Cardiac fibroblast (primary cell): ENCODE measurements at regions not wholly inside any gene's neighbourhood (a gene's known extent, or its start where the extent isn't known, plus 50 kb on each side); places are given as distances from the start of the nearest gene placed in this dataset.
"Not testable (repeated sequence)": the region's sequence is repeated elsewhere in the genome, so short reads cannot be mapped to it uniquely, and the experiment has no call there.

Source experiments
- DNase-seq, 2 donors: peaks; one replicate each; pipeline versions ENCODE4 v3.0.0 to v3.0.0-alpha.2; 2010; ENCODE audit warnings: low read depth in 2 of 2
- H3K4me3 ChIP-seq, 2 donors: replicated peaks in 1 of 2; 1 replicate in 1 of 2; 2 replicates in 1 of 2; pipeline ENCODE4 v1.5.1; 2011; ENCODE audit warnings: low read depth in 2 of 2, low read length in 2 of 2, mild to moderate bottlenecking in 2 of 2, moderate library complexity in 1 of 2

DNA sequence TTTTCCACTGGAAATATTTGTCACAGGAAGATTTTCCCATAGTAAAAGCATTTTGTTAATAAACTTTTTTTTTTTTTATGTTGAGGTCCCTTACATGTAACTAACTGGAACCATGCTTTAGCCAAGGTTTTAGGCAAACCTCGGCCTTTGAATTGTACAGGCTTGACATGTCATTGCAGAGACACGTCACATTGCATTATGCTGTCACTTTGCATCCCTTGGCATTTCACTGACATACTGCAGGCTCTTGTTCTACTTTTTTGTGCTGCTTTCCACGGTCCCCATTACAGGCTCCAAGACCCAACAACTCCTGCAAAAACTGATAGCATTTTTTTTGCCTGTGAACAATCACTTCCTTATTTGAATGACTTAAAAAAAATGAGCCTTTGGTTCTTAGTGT, 724.3 kb downstream of the TTLL7 start:
- H3K4me3 ChIP-seq, DNase-seq: not testable (repeated sequence)

DNA sequence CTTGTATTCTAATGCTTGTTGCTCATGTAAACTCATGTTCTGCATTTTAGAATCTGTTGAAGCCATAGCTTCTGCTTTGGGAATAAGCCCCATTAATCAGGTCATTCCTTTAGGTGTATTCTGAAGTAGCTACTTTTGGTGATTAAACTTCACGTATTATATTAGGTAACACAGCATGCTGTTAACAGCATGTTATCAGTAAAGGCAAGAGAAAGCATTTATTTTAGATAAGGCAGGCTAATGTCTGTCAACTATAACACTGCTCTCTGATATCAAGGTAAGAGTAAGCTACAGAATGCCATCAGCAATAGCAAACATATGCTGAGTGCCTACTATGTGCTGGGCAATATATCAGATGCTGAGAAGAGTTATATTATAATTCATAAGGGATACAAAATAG, 726.4 kb downstream of the TTLL7 start:
- not testable (repeated sequence) for H3K4me3 ChIP-seq, DNase-seq

DNA sequence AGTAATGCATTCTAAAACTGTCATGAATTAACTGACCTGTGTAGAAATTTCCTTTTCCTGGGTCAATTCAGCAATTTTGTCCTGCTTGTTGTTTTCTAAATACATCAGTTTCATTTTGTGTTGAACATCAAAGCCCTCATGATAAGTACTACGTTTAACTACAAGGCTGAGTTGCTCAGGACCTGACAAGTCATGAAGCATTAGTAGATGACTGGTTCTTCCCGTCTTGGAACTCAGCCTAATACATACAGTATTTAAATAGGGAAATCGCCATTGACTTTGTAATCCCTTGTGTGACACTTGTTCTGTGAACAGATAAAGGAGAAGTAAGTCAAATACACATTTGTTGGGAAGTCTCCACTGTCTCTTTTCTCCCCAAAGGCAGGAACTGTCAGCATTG, 727.1 kb downstream of the TTLL7 start:
- DNase-seq, H3K4me3 ChIP-seq: not testable (repeated sequence)

DNA sequence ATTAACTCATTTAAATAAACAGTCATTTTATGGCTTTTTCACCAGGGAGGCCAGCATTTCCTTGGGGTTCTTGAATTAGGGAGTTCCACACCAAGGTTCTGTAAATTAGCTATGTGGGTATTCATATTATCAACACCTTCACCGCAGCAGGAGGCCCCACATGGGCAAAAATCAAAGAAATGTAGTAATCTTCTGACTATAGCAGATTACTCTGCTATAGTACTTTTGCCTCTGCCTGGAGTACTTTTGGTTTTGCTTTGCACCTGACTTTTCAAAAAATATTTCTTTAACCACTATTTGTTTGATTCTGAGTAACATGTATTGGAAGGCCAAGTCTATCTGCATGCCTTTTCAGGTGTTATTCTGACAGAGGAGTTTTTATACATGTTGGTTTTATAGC, 728.1 kb downstream of the TTLL7 start:
- H3K4me3 ChIP-seq, DNase-seq: not testable (repeated sequence)

DNA sequence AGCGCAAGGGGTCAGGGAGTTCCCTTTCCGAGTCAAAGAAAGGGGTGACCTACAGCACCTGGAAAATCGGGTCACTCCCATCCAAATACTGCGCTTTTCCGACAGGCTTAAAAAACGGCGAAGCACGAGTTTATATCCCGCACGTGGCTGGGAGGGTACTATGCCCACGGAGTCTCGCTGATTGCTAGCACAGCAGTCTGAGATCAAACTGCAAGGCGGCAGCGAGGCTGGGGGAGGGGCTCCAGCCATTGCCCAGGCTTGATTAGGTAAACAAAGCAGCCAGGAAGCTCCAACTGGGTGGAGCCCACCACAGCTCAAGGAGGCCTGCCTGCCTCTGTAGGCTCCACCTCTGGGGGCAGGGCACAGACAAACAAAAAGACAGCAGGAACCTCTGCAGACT, 735.1 kb downstream of the TTLL7 start:
- not testable (repeated sequence) for H3K4me3 ChIP-seq, DNase-seq

DNA sequence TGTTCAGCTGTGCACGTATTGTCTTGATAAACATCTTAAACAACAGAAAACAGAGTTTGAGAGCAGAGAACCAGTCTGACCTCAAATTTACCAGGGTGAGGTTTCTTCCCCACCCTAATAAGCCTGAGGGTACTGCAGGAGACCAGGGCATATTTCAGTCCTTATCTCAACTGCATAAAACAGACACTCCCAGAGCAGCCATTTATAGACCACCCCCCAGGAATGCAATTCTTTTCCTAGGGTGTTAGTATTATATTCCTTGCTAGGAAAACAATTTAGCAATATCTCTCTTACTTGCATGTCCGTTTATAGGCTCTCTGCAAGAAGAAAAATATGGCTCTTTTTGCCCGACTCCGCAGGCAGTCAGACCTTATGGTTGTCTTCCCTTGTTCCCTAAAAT, 747.2 kb downstream of the TTLL7 start:
- DNase-seq, H3K4me3 ChIP-seq: not testable (repeated sequence)

DNA sequence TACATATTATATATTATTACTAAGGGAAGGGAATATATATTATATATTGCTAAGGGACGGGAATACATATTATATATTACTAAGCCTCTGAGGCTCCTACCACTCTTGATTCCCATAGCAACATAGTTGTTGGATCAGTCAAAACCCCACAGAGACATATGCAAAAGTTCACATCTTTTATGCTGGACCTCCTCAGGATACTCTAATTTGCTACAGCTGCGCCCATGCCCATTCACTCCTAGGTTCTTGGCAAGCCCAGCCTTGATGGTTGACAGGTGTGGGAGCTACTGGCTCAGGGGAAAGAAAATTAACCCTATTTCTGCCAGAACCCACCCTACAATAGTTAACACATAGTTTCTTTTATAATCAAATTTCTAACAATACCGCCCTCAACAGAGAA, 752.2 kb downstream of the TTLL7 start:
- not testable (repeated sequence) for DNase-seq, H3K4me3 ChIP-seq

DNA sequence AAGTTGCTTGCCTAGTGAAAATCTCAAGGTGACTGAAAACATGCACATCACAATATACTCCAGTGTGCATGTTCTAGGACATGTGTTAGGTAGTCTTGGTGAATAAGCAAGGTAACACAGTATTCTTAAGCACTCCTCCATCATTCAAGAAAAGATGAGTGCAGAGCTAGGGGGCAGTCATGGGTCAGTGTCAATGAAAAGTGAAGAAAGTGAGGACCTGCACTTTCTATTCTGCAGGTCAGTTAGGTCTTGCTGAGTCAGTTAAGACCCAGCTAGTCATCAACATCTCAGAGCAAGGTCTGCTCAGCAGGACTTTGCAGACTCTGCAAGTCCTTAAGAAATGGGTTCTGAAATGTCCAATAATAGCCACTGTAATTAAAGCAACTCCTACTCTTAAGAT, 754.1 kb downstream of the TTLL7 start:
- not testable (repeated sequence) for DNase-seq, H3K4me3 ChIP-seq

DNA sequence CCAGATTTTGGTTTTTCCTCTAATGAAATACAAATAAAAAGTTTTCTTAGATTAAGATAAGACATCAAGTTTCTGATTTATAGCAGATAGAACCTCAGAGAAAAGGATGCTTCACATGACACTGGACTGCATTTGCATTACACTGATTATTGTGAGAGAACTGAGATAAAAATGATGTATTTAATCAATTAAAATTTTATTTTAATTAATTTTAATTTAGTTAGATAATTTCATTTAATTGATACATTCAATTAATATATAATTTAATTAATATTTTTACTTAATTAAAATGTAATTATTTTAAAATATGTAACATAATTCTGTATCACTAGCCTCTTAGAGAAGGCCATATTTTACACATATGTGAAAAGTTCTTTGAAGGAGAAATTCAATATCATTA, 759.4 kb downstream of the TTLL7 start:
- not testable (repeated sequence) for DNase-seq, H3K4me3 ChIP-seq

DNA sequence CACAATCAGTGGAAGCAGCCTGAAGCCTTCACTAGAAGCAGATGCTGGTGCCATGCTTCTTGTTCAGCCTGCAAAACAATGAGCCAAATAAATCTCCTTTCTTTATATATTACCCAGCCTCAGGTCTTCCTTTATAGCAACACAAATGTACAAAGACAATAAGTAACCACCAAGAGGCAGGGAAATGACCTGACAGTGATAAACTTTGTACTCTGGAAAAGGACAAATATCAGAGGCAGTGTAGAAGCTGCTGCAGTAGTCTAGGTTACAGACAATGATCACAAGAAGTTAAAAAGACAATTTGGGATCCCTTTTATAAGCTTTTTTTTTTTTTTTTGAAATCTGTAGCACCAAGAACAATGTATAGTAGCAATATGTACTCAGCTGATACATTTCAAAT, 760.3 kb downstream of the TTLL7 start:
- not testable (repeated sequence) for H3K4me3 ChIP-seq, DNase-seq

DNA sequence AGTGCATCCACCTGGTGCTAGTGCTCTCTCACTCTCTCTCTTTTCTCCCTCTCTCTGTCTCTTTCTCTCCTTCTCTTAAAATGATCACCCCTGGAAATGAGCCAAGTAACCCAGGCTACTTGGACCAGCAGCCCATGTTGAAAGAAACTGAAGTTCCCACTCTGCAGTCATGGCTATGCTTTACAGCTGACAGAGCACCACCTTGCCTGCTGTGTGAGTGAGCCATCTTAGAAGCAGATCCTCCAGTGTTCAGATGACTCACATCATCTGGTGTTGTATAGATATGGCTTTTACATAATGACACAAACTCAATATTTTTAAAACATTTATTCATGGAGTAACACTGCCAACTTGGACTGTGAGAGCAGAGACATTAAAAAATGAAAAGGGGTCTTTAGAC, 779.1 kb downstream of the TTLL7 start:
- not testable (repeated sequence) for H3K4me3 ChIP-seq, DNase-seq

DNA sequence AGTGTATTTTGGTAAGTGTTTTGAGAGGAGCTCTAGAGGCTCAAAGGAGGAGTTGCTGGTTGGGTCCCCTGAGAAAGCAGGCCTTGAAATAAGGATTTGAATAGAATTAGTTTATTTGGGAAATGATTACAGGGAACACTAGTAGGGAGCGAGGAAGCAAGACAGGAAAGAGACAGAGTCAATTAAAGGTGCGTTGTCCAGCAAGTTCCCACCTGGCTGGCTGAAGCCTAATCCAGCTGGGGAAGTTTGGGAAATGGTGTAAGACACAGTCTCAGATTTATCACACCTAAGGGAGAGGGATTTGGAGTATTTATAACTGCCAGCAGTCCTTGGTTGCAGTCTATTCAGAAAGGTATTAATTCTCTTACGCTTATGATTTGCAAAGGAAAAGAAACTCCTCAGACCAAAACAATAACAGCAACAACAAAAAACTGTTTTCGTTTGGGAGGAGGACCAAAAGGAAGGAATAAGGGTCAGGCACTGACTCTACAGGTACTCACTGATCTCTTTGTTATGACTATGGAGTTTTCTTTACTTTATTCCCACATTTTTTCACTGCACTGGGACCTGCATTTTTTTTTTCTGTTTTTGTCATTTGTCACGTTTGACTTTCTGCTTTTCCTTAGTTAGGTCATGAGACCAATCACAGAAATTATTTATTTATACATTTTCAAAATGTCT, 780.8 kb downstream of the TTLL7 start:
- DNase-seq, H3K4me3 ChIP-seq: not testable (repeated sequence)

DNA sequence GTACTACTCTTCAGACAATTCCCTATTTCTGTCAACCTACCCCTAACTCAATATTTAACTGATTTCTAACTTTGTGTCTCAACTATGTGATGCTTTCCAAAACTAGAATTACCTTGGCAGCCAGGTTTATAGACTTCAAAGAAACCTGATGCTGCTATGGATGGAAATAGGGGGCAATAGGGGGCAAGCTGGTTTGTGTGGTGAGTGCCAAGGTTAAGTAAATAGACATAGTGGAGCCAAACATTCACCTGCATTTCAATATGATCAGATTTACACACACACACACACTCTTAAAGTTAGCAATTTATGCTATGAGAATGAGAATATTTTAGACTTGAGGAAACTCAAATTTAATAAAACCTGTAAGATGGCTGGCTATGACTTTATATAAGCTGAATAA, 784.6 kb downstream of the TTLL7 start:
- not testable (repeated sequence) for H3K4me3 ChIP-seq, DNase-seq

DNA sequence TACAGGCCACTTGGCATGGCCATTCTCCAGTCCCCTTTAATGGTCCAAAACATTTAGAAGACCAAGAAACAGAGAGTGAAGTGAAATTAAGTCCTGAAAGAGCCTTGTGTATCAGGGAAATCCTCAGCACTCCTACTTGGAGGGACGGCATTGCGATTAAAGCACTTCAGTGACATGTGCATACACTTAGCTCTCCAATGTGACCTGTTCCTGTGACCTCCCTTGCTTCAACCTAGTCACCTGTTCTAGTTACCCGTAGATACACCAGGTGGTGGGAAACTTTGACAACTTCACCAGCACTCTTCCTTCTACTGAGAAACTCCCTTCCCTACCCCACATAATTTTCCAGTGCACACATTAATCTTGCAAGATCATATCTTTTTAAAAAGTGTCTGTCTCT, 785.3 kb downstream of the TTLL7 start:
- H3K4me3 ChIP-seq, DNase-seq: not testable (repeated sequence)

DNA sequence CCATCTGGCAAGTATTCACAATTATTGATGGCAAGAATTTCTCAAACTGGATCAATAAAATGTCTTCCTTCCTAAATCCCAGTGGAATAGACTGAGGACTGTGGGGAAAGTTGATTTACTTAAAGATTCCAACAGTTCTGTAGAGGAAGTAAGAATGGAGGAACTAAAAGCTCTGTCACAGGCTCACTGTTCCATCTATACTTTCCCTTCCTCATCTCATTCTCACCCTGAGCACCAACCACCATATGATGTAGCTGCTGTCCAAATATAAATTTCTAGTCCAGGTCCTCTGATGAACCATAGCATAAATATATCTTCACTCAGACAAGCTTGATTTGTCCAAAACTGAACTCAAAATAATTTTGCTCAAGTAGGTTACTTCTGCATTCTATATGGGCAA, 786.9 kb downstream of the TTLL7 start:
- H3K4me3 ChIP-seq, DNase-seq: not testable (repeated sequence)

DNA sequence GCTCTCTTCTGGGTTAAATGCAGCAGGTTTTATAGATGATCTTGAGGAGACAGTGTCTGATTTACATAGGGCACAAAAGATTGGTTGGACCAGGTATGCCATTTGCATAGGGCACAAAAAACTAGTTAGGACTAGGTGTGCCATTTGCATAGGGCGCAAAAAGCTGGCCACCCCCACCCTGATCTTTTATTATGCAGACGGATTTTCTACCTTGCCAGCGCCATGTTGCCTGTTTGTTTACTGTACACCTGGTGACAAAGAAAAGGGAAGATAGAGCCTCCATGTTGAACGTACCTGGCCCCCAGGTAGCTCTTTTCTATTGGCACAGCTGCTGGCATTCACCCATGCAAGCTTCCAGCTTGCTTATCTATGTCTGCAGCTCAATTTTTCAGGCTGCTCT, 790.4 kb downstream of the TTLL7 start:
- not testable (repeated sequence) for H3K4me3 ChIP-seq, DNase-seq

DNA sequence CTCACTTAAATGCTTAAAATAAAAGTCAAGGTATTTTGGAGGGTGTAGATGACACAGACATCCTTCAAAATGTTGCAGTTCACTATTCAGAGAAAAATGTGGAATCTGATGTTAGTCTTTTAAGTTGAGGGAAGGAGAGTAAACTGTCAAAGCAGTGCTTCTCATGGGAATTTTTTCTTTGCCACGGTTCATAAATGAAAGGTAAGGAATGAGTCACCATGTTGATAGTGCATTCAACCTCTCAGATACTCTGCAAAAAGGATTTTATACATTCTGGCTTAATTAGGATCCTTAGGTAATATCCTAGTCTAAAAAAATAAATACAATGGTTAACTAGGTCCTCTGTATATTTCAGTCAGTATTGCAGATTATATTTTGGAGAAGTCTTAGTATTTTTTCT, 804.3 kb downstream of the TTLL7 start:
- H3K4me3 ChIP-seq, DNase-seq: not testable (repeated sequence)

DNA sequence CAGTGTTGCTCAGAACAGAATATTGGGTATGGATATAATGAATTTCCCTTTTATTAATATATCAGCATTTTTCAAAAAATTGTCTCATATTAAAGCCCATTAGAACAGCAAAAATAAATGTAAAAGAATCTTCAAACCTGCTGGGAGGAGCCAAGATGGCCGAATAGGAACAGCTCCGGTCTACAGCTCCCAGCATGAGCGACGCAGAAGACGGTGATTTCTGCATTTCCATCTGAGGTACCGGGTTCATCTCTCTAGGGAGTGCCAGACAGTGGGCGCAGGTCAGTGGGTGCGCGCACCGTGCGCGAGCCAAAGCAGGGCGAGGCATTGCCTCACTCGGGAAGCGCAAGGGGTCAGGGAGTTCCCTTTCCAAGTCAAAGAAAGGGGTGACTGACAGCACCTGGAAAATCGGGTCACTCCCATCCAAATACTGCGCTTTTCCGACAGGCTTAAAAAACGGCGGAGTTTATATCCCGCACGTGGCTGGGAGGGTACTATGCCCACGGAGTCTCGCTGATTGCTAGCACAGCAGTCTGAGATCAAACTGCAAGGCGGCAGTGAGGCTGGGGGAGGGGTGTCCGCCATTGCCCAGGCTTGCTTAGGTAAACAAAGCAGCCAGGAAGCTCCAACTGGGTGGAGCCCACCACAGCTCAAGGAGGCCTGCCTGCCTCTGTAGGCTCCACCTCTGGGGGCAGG, 816.8 kb downstream of the TTLL7 start:
- H3K4me3 ChIP-seq, DNase-seq: not testable (repeated sequence)

DNA sequence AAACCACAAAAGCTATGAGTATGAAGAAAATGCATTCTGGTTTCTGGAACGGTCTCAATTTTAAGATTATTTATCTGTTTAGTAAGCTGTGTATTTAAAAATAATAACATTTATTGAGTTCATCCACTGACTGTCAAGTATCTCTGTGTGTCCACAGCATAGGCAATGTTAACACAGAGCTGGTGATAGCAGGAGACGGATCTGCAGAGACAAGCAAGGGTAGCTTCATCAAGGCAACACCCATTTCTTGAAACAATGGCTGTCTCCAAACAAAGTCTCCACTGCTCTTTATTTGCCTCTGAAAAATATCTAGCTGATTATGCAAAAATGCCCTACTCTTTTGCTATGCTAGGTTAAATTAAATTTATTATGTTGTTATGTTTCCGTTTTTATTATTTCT, 818.3 kb downstream of the TTLL7 start:
- DNase-seq, H3K4me3 ChIP-seq: not testable (repeated sequence)
